ENCODE measurements at regions not wholly inside any gene's neighbourhood (a gene's known extent, or its start where the extent isn't known, plus 50 kb on each side); places are given as distances from the start of the nearest gene placed in this dataset.
A peak's percentile ranks its signal among the peaks of the same experiment; 100 is the strongest.

GRCh38 chr6:71507183-71507582 is 218.6 kb downstream of the OGFRL1 start:
- peaks cover 5% of the 10 kb centered on the region for H3K9me3 Mint-ChIP-seq (ENCODE audit: unreplicated experiment)
- no TSS peak for BruUV-seq (replicated peaks)
- no peaks in the 10 kb centered on the region for H3K27me3 Mint-ChIP-seq (ENCODE audit: insufficient read depth, unreplicated experiment)
- TF ChIP-seq CTCF (IDR thresholded peaks at IDR 0.05; ENCODE audit: unreplicated experiment) = no peak
- POLR2A ChIA-PET = no interaction called here
- no peak overlapping the region for H3K4me3 Mint-ChIP-seq (ENCODE audit: unreplicated experiment)
- CTCF ChIA-PET = no interaction called here
- no peak for DNase-seq (ENCODE audit: unreplicated experiment)
- H3K36me3 Mint-ChIP-seq (ENCODE audit: insufficient read depth, unreplicated experiment) = no peaks in the 10 kb centered on the region
- H3K27ac Mint-ChIP-seq (ENCODE audit: low read depth, unreplicated experiment) = no peak overlapping the region
- intact Hi-C loops (cut with micrococcal nuclease) = no loop called here
- H3K4me1 Mint-ChIP-seq (ENCODE audit: insufficient read depth, unreplicated experiment) = peaks cover 6% of the 10 kb centered on the region

- peaks cover 6% of the 10 kb centered on the region for H3K4me1 Mint-ChIP-seq (ENCODE audit: insufficient read depth, unreplicated experiment)
- H3K4me3 Mint-ChIP-seq (ENCODE audit: unreplicated experiment) = no peak overlapping the region
- H3K36me3 Mint-ChIP-seq (ENCODE audit: insufficient read depth, unreplicated experiment) = no peaks in the 10 kb centered on the region
- CTCF ChIA-PET = interaction anchor here (0.7 to 6.2 kb wide), 15 partner anchors 9 to 319 kb away, joined by 3 to 110 read pairs (median 5); no protein-coding TSS in a partner anchor
- H3K27me3 Mint-ChIP-seq (ENCODE audit: insufficient read depth, unreplicated experiment) = no peaks in the 10 kb centered on the region
- DNase-seq (ENCODE audit: unreplicated experiment) = no peak
- intact Hi-C loops (cut with micrococcal nuclease) = loop anchor here (1.0 kb wide), 3 partner anchors 89 to 318 kb away; no protein-coding TSS in a partner anchor
- no TSS peak for BruUV-seq (replicated peaks)
- TF ChIP-seq CTCF (IDR thresholded peaks at IDR 0.05; ENCODE audit: unreplicated experiment) = no peak
- H3K27ac Mint-ChIP-seq (ENCODE audit: low read depth, unreplicated experiment) = peak overlapping the region; percentile 7
- POLR2A ChIA-PET = interaction anchor here (1.1 kb wide), 1 partner anchor 17 kb away, joined by 3 read pairs; no protein-coding TSS in a partner anchor
- H3K9me3 Mint-ChIP-seq (ENCODE audit: unreplicated experiment) = no peaks in the 10 kb centered on the region
These were observed 220.8 kb downstream of the OGFRL1 start for GRCh38 chr6:71509191-71510005.

GRCh38 chr6:71510057-71510713 is 221.6 kb downstream of the OGFRL1 start:
- H3K4me1 Mint-ChIP-seq (ENCODE audit: insufficient read depth, unreplicated experiment) = peaks cover 6% of the 10 kb centered on the region
- CTCF ChIA-PET = interaction anchor here (0.6 to 6.2 kb wide), 19 partner anchors 9 to 1614 kb away, joined by 3 to 110 read pairs (median 5); no protein-coding TSS in a partner anchor
- DNase-seq (ENCODE audit: unreplicated experiment) = peak; percentile 67
- no TSS peak for BruUV-seq (replicated peaks)
- no peaks in the 10 kb centered on the region for H3K27me3 Mint-ChIP-seq (ENCODE audit: insufficient read depth, unreplicated experiment)
- H3K9me3 Mint-ChIP-seq (ENCODE audit: unreplicated experiment) = no peaks in the 10 kb centered on the region
- intact Hi-C loops (cut with micrococcal nuclease) = loop anchor here (1.0 kb wide), 3 partner anchors 90 to 319 kb away; no protein-coding TSS in a partner anchor
- POLR2A ChIA-PET = interaction anchor here (1.1 kb wide), 1 partner anchor 18 kb away, joined by 3 read pairs; no protein-coding TSS in a partner anchor
- H3K36me3 Mint-ChIP-seq (ENCODE audit: insufficient read depth, unreplicated experiment) = no peaks in the 10 kb centered on the region
- TF ChIP-seq CTCF (IDR thresholded peaks at IDR 0.05; ENCODE audit: unreplicated experiment) = peak; percentile 64
- peak overlapping the region; percentile 7 for H3K27ac Mint-ChIP-seq (ENCODE audit: low read depth, unreplicated experiment)
- no peak overlapping the region for H3K4me3 Mint-ChIP-seq (ENCODE audit: unreplicated experiment)

GRCh38 chr6:71510856-71511255 is 222.2 kb downstream of the OGFRL1 start:
- ChIA-PET CTCF (interaction anchor here (0.6 to 6.2 kb wide), 13 partner anchors 21 to 1941 kb away, joined by 3 to 110 read pairs (median 4); partner anchors contain the start of gene CGAS), POLR2A (no interaction called here)
- Mint-ChIP-seq H3K4me1 (ENCODE audit: insufficient read depth, unreplicated experiment) (peaks cover 6% of the 10 kb centered on the region), H3K27me3 (ENCODE audit: insufficient read depth, unreplicated experiment) (no peaks in the 10 kb centered on the region), H3K9me3 (ENCODE audit: unreplicated experiment) (no peaks in the 10 kb centered on the region), H3K36me3 (ENCODE audit: insufficient read depth, unreplicated experiment) (no peaks in the 10 kb centered on the region), H3K4me3 (ENCODE audit: unreplicated experiment) (no peak overlapping the region), H3K27ac (ENCODE audit: low read depth, unreplicated experiment) (no peak overlapping the region)
- TF ChIP-seq CTCF (IDR thresholded peaks at IDR 0.05; ENCODE audit: unreplicated experiment) = no peak
- BruUV-seq (replicated peaks) = no TSS peak
- DNase-seq (ENCODE audit: unreplicated experiment) = no peak
- intact Hi-C loops (cut with micrococcal nuclease) = loop anchor here (1.0 kb wide), 3 partner anchors 91 to 320 kb away; no protein-coding TSS in a partner anchor
